ENCODE measurements at regions not wholly inside any gene's neighbourhood (a gene's known extent, or its start where the extent isn't known, plus 50 kb on each side); places are given as distances from the start of the nearest gene placed in this dataset.

DNA sequence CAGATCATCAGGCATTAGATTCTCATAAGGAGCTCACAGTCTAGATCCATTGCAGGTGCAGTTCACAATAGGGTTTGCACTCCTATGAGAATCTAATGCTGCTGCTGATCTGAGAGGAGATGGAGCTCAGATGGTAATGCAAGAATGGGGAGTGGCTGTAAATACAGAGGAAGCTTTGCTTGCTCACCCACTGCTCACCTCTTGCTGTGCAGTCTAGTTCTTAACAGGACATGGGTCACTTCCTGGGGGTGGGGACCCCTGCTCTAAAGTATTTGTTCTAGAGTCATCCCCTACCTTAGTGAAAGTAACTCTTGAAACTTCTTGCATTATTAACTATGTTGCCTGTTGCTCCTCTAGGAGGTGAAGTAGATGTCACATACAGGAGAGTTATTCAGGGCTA lies 171.3 kb upstream of the PARD3B start:
- no peak overlapping the region for H3K4me2 ChIP-seq
- no peaks in the 10 kb centered on the region for H3K79me2 ChIP-seq (replicated peaks; ENCODE audit: insufficient read depth)
- no peaks in the 10 kb centered on the region for H3K36me3 ChIP-seq (ENCODE audit: insufficient read depth)
- Mint-ChIP-seq H3K36me3 (ENCODE audit: low read depth) (peaks cover 5% of the 10 kb centered on the region; the same call in 2 of the 3 replicates), H3K27ac (no peak overlapping the region), H3K27me3 (ENCODE audit: insufficient read depth, low read depth, poor library complexity) (no peaks in the 10 kb centered on the region), H3K4me1 (peaks cover 11% of the 10 kb centered on the region), H3K4me3 (no peak overlapping the region), H3K9me3 (peaks cover 14% of the 10 kb centered on the region; the same call in 2 of the 3 replicates)
- DNase-seq (ENCODE audit: low spot score), result no peak
- no peak overlapping the region for H3K27ac ChIP-seq (ENCODE audit: low read depth)
- H4K20me1 ChIP-seq (replicated peaks; ENCODE audit: insufficient read depth), result no peaks in the 10 kb centered on the region
- no peaks in the 10 kb centered on the region for H3F3A ChIP-seq (replicated peaks; ENCODE audit: low read depth)
- ATAC-seq, result no peak
- no peak overlapping the region for H3K4me3 ChIP-seq
- 0 out of 2 replicates have a peak, but pooled peaks cover 11% of the 10 kb centered on the region for H3K4me1 ChIP-seq (ENCODE audit: insufficient read depth)
- no peaks in the 10 kb centered on the region for H3K27me3 ChIP-seq (ENCODE audit: insufficient read depth)
- TF ChIP-seq JUNB (IDR thresholded peaks at IDR 0.05; ENCODE audit: unreplicated experiment), result no peak
- no peak for TF ChIP-seq NANOG (IDR thresholded peaks at IDR 0.05; ENCODE audit: borderline replicate concordance)
- TF ChIP-seq, protein P1, sequence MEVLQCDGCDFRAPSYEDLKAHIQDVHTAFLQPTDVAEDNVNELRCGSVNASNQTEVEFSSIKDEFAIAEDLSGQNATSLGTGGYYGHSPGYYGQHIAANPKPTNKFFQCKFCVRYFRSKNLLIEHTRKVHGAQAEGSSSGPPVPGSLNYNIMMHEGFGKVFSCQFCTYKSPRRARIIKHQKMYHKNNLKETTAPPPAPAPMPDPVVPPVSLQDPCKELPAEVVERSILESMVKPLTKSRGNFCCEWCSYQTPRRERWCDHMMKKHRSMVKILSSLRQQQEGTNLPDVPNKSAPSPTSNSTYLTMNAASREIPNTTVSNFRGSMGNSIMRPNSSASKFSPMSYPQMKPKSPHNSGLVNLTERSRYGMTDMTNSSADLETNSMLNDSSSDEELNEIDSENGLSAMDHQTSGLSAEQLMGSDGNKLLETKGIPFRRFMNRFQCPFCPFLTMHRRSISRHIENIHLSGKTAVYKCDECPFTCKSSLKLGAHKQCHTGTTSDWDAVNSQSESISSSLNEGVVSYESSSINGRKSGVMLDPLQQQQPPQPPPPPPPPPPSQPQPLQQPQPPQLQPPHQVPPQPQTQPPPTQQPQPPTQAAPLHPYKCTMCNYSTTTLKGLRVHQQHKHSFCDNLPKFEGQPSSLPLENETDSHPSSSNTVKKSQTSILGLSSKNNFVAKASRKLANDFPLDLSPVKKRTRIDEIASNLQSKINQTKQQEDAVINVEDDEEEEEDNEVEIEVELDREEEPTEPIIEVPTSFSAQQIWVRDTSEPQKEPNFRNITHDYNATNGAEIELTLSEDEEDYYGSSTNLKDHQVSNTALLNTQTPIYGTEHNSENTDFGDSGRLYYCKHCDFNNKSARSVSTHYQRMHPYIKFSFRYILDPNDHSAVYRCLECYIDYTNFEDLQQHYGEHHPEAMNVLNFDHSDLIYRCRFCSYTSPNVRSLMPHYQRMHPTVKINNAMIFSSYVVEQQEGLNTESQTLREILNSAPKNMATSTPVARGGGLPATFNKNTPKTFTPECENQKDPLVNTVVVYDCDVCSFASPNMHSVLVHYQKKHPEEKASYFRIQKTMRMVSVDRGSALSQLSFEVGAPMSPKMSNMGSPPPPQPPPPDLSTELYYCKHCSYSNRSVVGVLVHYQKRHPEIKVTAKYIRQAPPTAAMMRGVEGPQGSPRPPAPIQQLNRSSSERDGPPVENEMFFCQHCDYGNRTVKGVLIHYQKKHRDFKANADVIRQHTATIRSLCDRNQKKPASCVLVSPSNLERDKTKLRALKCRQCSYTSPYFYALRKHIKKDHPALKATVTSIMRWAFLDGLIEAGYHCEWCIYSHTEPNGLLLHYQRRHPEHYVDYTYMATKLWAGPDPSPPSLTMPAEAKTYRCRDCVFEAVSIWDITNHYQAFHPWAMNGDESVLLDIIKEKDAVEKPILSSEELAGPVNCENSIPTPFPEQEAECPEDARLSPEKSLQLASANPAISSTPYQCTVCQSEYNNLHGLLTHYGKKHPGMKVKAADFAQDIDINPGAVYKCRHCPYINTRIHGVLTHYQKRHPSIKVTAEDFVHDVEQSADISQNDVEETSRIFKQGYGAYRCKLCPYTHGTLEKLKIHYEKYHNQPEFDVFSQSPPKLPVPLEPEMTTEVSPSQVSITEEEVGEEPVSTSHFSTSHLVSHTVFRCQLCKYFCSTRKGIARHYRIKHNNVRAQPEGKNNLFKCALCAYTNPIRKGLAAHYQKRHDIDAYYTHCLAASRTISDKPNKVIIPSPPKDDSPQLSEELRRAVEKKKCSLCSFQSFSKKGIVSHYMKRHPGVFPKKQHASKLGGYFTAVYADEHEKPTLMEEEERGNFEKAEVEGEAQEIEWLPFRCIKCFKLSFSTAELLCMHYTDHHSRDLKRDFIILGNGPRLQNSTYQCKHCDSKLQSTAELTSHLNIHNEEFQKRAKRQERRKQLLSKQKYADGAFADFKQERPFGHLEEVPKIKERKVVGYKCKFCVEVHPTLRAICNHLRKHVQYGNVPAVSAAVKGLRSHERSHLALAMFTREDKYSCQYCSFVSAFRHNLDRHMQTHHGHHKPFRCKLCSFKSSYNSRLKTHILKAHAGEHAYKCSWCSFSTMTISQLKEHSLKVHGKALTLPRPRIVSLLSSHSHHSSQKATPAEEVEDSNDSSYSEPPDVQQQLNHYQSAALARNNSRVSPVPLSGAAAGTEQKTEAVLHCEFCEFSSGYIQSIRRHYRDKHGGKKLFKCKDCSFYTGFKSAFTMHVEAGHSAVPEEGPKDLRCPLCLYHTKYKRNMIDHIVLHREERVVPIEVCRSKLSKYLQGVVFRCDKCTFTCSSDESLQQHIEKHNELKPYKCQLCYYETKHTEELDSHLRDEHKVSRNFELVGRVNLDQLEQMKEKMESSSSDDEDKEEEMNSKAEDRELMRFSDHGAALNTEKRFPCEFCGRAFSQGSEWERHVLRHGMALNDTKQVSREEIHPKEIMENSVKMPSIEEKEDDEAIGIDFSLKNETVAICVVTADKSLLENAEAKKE (CRISPR knock-in tag; IDR thresholded peaks at IDR 0.05), result no peak
- TF ChIP-seq ZNF331 (CRISPR knock-in tag; IDR thresholded peaks at IDR 0.05; ENCODE audit: low read depth), result no peak
- TF ChIP-seq CREB1 (CRISPR knock-in tag; IDR thresholded peaks at IDR 0.05; ENCODE audit: low read depth), result no peak
- no peak for TF ChIP-seq STAT1 (IDR thresholded peaks at IDR 0.05; ENCODE audit: unreplicated experiment)
- TF ChIP-seq ZNF114 (CRISPR knock-in tag; IDR thresholded peaks at IDR 0.05), result no peak
- TF ChIP-seq, protein P2, sequence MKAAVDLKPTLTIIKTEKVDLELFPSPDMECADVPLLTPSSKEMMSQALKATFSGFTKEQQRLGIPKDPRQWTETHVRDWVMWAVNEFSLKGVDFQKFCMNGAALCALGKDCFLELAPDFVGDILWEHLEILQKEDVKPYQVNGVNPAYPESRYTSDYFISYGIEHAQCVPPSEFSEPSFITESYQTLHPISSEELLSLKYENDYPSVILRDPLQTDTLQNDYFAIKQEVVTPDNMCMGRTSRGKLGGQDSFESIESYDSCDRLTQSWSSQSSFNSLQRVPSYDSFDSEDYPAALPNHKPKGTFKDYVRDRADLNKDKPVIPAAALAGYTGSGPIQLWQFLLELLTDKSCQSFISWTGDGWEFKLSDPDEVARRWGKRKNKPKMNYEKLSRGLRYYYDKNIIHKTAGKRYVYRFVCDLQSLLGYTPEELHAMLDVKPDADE (IDR thresholded peaks at IDR 0.05), result no peak
- no peak for TF ChIP-seq POLR2AphosphoS5 (IDR thresholded peaks at IDR 0.05; ENCODE audit: low read depth)
- TF ChIP-seq, protein P3, sequence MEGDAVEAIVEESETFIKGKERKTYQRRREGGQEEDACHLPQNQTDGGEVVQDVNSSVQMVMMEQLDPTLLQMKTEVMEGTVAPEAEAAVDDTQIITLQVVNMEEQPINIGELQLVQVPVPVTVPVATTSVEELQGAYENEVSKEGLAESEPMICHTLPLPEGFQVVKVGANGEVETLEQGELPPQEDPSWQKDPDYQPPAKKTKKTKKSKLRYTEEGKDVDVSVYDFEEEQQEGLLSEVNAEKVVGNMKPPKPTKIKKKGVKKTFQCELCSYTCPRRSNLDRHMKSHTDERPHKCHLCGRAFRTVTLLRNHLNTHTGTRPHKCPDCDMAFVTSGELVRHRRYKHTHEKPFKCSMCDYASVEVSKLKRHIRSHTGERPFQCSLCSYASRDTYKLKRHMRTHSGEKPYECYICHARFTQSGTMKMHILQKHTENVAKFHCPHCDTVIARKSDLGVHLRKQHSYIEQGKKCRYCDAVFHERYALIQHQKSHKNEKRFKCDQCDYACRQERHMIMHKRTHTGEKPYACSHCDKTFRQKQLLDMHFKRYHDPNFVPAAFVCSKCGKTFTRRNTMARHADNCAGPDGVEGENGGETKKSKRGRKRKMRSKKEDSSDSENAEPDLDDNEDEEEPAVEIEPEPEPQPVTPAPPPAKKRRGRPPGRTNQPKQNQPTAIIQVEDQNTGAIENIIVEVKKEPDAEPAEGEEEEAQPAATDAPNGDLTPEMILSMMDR (conservative IDR thresholded peaks at IDR 0.05; ENCODE audit: low read depth in 2 of 2), result no peak
- no peak for TF ChIP-seq EZH2phosphoT487 (IDR thresholded peaks at IDR 0.05; ENCODE audit: unreplicated experiment)
- TF ChIP-seq, protein P4, sequence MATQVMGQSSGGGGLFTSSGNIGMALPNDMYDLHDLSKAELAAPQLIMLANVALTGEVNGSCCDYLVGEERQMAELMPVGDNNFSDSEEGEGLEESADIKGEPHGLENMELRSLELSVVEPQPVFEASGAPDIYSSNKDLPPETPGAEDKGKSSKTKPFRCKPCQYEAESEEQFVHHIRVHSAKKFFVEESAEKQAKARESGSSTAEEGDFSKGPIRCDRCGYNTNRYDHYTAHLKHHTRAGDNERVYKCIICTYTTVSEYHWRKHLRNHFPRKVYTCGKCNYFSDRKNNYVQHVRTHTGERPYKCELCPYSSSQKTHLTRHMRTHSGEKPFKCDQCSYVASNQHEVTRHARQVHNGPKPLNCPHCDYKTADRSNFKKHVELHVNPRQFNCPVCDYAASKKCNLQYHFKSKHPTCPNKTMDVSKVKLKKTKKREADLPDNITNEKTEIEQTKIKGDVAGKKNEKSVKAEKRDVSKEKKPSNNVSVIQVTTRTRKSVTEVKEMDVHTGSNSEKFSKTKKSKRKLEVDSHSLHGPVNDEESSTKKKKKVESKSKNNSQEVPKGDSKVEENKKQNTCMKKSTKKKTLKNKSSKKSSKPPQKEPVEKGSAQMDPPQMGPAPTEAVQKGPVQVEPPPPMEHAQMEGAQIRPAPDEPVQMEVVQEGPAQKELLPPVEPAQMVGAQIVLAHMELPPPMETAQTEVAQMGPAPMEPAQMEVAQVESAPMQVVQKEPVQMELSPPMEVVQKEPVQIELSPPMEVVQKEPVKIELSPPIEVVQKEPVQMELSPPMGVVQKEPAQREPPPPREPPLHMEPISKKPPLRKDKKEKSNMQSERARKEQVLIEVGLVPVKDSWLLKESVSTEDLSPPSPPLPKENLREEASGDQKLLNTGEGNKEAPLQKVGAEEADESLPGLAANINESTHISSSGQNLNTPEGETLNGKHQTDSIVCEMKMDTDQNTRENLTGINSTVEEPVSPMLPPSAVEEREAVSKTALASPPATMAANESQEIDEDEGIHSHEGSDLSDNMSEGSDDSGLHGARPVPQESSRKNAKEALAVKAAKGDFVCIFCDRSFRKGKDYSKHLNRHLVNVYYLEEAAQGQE (IDR thresholded peaks at IDR 0.05; ENCODE audit: unreplicated experiment), result no peak
- no peak for TF ChIP-seq EZH2 (IDR thresholded peaks at IDR 0.05; ENCODE audit: low read depth, unreplicated experiment)
- H2AFZ ChIP-seq, result no peak overlapping the region
- peaks cover 4% of the 10 kb centered on the region; the same call in 1 of the 2 replicates for H3K9me2 ChIP-seq (ENCODE audit: insufficient read depth)

Data from GM23338 (cell line).